ENCODE measurements at regions not wholly inside any gene's neighbourhood (a gene's known extent, or its start where the extent isn't known, plus 50 kb on each side); places are given as distances from the start of the nearest gene placed in this dataset.
"Not testable (repeated sequence)": the region's sequence is repeated elsewhere in the genome, so short reads cannot be mapped to it uniquely, and the experiment has no call there.

- Histone ChIP-seq H3K27ac (replicated peaks) (no peak overlapping the region), H3K27me3 (ENCODE audit: insufficient read depth, poor library complexity, severe bottlenecking) (no peaks in the 10 kb centered on the region), H3K4me3 (replicated peaks; ENCODE audit: insufficient read depth, low read length) (no peak overlapping the region)
- TF ChIP-seq REST (IDR thresholded peaks at IDR 0.05; ENCODE audit: insufficient replicate concordance, low read depth) (no peak), SPI1 (IDR thresholded peaks at IDR 0.05; ENCODE audit: borderline replicate concordance, low read depth) (no peak), GABPA (IDR thresholded peaks at IDR 0.05; ENCODE audit: low read depth) (no peak), POLR2AphosphoS5 (IDR thresholded peaks at IDR 0.05; ENCODE audit: low read depth) (no peak), CTCF (IDR thresholded peaks at IDR 0.05; ENCODE audit: insufficient read depth, low read length) (no peak)
- DNase-seq (ENCODE audit: low read depth in 1 of 2, low spot score in 1 of 2) = no peak
Observed at GRCh38 chr12:107514887-107515445, 170.6 kb upstream of the PWP1 start.

- peak in 1 of 2 experiments; percentile 48 for DNase-seq (ENCODE audit: low read depth in 1 of 2, low spot score in 1 of 2)
- Histone ChIP-seq H3K4me3 (replicated peaks; ENCODE audit: insufficient read depth, low read length) (no peak overlapping the region), H3K27ac (replicated peaks) (no peak overlapping the region), H3K27me3 (ENCODE audit: insufficient read depth, poor library complexity, severe bottlenecking) (no peaks in the 10 kb centered on the region)
- TF ChIP-seq SPI1 (IDR thresholded peaks at IDR 0.05; ENCODE audit: borderline replicate concordance, low read depth) (no peak), CTCF (IDR thresholded peaks at IDR 0.05; ENCODE audit: insufficient read depth, low read length) (no peak), GABPA (IDR thresholded peaks at IDR 0.05; ENCODE audit: low read depth) (no peak), POLR2AphosphoS5 (IDR thresholded peaks at IDR 0.05; ENCODE audit: low read depth) (no peak), REST (IDR thresholded peaks at IDR 0.05; ENCODE audit: insufficient replicate concordance, low read depth) (no peak)
Observed at GRCh38 chr12:107515446-107515958, 170.1 kb upstream of the PWP1 start.

- not testable (repeated sequence) for DNase-seq (ENCODE audit: low read depth in 1 of 2, low spot score in 1 of 2); H3K27ac ChIP-seq (replicated peaks); H3K4me3 ChIP-seq (replicated peaks; ENCODE audit: insufficient read depth, low read length); H3K27me3 ChIP-seq (ENCODE audit: insufficient read depth, poor library complexity, severe bottlenecking)
Observed at GRCh38 chr12:107517816-107518215, 167.8 kb upstream of the PWP1 start.

- no peaks in the 10 kb centered on the region for H3K27me3 ChIP-seq (ENCODE audit: insufficient read depth, poor library complexity, severe bottlenecking)
- TF ChIP-seq POLR2AphosphoS5 (IDR thresholded peaks at IDR 0.05; ENCODE audit: low read depth) = no peak
- TF ChIP-seq REST (IDR thresholded peaks at IDR 0.05; ENCODE audit: insufficient replicate concordance, low read depth) = no peak
- no peak for TF ChIP-seq GABPA (IDR thresholded peaks at IDR 0.05; ENCODE audit: low read depth)
- no peak for TF ChIP-seq CTCF (IDR thresholded peaks at IDR 0.05; ENCODE audit: insufficient read depth, low read length)
- H3K4me3 ChIP-seq (replicated peaks; ENCODE audit: insufficient read depth, low read length) = no peak overlapping the region
- H3K27ac ChIP-seq (replicated peaks) = no peak overlapping the region
- DNase-seq (ENCODE audit: low read depth in 1 of 2, low spot score in 1 of 2) = no peak
Observed at GRCh38 chr12:107518868-107519267, 166.7 kb upstream of the PWP1 start.

Data from HL-60 (cell line).